NCI-H345 treated with DMSO at 0.1 percent for 48 hours (cell line): ENCODE measurements at regions not wholly inside any gene's neighbourhood (a gene's known extent, or its start where the extent isn't known, plus 50 kb on each side); places are given as distances from the start of the nearest gene placed in this dataset.

ENCODE experiments used
- DNase-seq: peaks from one replicate; lab custom pipeline; 2025; ENCODE audit not compliant: unreplicated experiment; lab: John Stamatoyannopoulos, UW

- DNase-seq: no peak
Observed at GRCh38 chr21:24824209-24824608, 783.1 kb downstream of the MRPL39 start.

DNA sequence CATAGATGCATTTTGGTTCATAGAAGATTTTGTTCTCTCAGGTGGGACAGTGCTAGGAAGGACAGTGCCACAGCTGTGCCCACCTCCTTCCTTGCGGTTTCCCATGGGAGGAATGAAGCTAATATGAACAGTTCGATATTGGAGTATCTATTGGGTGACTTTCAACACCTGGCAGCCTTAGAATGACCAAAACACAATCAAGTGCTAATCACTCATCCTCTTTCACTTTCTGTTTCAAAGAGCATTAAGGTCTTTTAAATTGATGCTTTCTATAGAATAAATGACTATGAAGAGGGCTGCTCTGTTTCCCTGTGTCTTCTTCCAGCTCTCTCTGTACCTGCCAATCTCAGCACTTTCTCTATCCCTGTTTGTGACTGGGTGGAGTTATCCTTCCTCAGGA is 784.0 kb downstream of the MRPL39 start:
- no peak for DNase-seq

DNA sequence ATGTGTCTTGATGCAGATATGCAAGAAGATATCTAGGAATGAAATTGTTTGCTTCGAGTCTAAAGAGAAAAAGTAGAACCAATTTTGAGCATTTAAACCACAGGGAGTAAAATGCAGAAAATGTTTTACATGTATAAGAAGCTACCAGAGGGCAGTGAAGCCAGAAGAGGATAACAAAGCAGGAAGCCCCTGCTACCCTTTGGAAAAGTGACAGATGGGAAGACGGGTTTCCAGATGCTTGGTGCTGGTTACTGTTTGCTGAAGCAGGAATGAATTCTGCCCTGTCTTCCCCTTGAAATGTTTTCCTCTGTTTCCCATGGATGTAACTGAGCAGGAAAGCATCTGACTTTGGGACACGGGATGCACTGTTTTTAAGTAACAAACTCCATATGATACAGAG is 822.2 kb downstream of the MRPL39 start:
- DNase-seq: no peak

GRCh38 chr21:24781146-24781545 is 826.1 kb downstream of the MRPL39 start:
- no peak for DNase-seq

DNA sequence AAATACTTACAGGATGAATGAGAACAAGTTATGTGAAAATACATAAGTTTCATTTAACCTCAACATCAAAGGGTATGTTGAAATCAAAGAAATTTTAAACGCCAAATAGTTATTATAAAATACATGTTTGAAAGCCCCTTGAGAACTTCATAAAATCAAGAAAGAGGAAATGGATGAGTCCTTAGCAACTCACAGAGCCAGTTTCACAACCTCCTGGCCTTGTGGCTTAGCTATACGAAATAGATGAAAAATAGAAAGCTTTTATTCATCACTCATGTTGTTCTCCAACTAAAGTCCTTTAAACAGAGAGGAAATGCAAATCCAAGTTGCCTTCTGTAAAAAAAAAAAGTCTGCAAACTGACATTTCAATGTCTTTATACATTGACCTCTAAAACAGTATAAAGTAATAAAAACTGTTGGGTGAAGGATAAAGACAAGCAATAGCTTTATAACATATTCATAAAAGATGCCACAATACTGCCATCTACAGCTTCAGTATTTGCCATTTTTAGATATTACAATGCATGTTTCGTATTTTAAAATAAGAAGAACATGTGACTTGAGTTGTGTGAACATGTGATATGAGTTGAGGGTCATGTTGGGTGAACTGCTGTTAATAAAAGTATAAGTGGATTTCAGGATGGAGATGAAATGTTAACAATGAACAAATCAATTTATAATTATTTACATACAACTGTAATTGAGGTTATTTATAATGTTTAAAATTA is 847.8 kb downstream of the MRPL39 start:
- DNase-seq: no peak

DNA sequence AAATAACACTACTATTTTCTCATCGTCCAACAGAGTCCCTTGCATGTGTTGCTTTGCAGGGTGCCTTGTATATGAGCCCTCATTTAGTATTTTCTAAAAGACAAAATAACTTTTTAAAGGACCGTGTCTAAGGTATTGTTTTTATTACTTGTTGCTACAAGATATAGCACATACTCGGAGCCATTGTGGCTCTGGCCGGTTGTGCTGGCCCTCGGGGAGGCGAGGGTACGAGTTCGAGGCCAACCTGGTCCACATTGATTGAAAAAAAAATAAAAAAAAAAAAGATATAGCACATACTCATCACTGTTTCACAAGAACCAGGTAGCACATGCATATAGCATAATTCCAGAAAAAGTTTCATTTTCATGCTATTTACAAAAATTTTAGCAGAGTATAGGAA is 869.2 kb downstream of the MRPL39 start:
- no peak for DNase-seq

DNA sequence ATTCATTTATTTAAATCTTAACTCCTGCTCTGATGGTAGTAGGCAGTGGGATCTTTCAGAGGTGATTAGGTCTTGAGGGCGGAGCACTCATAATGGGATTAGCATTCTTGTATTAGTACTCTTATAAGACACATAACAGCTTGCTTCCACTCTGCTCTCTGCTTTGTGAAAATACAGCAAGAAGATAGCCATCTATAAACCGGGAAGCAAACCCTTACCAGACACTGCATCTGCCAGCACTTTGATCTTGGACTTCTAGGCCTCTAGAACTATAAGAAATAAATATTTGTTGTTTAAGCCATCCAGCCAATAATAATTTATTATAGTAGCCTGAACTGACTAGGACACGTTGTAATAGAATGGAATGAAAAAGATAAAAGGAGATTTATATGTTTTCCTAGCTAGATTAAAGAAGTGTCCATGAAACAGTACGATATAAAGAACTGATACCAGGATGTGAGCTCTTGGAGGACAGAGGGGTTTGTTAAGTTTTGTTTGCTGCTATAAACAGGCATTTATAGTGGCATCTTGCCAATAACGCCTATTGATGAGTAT is 869.9 kb downstream of the MRPL39 start:
- DNase-seq: no peak

DNA sequence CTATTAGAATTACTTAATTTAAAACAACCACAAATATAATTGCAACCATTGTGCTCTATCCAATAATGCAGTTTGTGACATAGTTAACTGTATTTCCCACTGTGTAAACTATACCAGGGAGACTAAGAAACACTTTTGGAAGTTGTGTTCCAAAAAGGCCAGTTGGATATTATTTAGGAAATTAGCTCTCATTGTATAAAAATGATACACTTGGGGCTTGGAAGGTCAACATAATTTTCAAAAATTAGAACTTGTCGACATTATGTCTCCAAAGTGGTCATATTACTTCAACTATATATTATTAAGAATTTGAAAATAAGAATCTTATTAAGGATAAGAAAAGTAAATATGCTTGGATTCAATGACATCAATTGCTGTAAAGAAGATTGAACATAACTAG is 876.6 kb downstream of the MRPL39 start:
- no peak for DNase-seq

DNA sequence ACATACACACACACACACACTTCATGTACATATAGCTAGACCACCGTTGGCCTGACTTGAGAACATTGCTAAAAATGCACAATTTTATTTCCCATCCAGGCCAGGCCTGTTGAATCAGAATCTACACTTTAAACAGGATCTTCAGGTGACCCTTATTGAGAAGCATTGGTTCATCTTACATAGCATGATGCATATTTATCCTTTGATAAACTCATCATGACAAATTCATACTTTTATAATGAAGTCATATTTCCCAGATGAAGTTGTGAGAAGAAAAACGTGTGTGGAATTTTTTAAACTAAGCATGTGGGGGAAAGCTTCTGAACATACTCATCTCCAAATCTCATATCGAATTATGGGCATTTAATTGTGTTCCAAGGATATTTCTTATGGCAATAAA is 877.7 kb downstream of the MRPL39 start:
- no peak for DNase-seq

DNA sequence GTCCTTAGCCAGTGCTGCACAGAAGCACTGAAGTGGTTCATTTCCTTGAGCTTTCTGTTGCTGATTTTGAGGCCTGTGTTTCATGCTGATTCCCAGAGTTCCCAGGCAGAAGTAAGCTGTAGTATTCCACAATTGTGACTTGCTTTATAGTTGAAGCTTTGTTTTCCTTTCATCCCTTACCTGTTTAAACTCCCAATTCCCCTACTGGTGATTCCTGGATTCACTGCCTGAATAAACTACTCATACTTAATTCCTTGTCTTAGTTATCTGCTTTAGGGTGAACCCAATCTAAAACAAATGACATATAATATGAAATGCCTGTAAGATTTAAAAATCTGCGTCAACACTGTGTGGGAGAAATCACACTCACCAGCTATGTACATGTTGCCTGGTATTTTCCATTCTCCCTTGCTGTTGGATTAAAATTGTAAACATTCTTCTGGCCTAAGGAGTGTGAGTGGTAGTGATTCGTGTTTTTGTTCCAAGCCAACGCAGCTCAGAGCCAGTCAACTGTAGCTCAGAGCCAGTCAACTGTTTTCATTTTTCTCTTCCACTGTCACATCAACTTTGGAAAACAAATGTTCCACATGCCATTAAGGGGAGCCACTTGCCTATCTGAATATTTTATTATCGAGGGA is 879.4 kb downstream of the MRPL39 start:
- no peak for DNase-seq

- DNase-seq: no peak
Observed at GRCh38 chr21:24716281-24716918, 890.9 kb downstream of the MRPL39 start.

DNA sequence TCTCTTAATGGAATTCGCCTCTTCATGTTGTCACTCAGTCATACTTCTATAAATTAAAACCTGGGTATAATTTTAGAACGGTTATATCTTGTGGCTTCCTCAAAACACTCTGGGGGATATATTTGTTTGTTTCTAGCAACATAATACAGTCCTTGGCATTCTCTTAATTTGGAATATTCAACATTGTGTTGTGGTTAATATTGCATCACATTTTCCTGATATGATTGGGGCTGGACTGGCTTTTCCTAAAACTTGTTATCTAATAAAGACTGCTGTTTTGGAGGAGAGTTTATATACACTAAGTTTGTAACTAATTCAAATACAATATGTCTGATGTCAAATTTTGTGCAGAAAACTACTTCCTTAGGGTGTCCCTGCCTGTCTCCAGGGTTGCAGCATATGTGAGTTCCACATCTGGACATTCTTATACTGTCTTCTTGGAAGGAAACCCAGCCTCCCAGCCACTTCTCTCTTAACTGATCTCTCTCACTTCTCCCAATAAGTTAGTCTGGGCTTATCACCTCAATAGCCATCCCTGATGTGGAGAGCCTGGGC is 892.6 kb downstream of the MRPL39 start:
- no peak for DNase-seq

DNA sequence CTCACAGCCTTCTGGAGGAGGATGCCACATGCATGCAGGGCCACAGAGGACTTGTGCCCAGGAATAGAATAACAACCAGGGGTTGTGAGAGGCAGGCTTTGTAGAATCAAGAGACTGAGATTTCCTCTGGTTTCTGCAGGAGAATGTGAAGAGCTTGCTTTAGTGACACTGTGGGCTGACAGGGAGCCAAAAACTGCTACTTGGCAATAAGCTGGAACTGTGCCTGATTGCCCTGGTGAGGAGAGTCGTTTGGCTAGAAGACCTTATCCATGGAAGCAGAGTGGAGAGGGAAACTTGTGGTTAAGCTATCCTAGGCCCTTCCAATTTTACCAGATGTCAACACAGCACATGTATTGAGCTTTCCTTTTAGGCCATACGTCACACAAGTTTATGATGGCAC is 902.1 kb downstream of the MRPL39 start:
- DNase-seq: no peak

GRCh38 chr21:24693779-24694178 is 913.5 kb downstream of the MRPL39 start:
- DNase-seq: no peak

- no peak for DNase-seq
Observed at GRCh38 chr21:24681456-24681855, 925.8 kb downstream of the MRPL39 start.

DNA sequence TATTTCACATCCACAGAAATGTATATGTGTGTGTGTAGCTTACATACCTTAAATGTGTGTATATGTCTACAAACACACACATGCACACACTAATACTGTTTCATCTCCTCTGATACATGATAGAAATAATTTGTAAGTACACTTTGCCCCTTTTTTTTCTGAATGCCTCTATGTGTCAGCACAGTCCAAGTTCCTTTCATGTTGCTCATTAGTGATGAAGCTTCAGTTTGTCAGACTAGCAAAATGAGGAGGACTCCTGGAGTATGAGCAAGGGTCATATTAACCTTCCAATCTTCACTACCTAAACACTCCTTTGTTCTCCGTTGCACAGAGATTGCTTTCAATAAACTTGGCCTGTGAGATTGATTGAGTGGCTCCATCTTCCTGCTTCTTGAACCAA is 935.4 kb downstream of the MRPL39 start:
- DNase-seq: no peak

DNA sequence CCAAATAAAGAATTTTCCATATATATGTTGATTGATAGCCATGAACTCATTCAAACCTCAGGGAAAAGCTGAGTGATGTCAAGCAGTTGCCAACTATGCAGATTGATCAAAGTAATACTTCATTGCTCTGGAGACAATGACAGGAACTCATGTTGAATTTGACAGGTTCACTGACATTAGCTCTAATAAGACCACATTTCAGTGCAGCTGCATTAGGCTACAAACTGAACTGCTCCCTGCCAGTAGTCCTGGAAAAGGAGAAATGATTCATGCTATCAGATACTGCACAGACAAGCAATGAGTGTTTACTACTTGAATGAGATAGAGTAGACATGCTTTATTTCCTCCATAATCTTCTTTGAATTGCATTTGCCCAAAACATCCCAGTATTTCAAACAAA is 948.4 kb downstream of the MRPL39 start:
- no peak for DNase-seq

DNA sequence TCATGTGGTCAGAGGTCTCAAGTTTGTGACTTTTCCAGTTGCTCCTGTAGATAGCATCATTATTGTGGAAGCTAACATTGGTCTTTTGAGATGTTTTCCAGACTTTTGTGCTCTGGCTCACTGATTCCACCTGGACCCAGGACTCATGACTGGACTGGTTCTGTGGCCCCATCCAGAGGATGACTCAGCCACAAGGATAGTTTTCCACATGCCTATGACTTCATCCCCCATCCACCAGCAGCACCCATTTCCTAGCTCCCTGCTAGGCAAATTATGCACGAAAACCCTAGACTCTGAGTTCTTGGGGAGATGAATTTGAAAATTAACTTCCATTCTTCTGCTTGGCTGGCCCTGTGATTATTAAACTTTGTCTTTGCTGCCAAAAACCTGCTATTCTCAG is 949.3 kb downstream of the MRPL39 start:
- no peak for DNase-seq

DNA sequence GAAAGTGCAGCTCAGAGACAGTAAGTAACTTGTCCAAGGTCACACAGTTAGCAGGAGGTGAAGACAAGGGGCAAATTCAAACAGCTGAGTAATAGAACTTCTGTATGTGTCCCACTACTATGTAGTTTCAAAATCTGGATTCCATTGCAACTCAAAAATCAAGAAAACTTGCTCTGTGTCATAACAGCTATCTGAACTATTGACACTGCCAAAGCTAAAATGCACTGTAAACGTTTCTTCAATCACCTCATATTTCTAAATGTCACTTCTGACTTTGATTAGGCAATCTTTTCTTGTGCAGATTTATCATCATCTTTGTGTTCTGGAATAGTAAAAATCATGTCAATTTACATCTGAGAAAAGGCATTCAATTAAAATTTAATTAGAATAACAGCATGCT is 957.6 kb downstream of the MRPL39 start:
- DNase-seq: no peak

DNA sequence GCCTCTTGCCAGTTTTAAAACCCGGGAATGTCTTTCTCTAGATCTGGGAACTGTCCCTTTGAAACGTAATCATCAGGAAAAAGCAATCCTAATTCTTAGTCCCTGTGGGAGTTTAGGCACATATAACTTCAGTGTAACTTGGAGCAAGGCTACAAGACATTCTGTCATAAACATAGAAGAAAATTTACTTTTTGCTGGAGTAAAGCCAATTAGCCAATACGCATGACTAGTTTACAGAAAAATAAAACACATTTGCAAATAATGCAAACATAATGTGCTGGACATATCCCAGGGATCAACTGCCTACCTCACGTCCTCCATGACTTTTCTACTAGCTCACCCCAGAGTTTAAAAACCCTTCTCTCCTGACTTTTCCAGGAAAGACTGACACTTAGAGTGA is 970.6 kb downstream of the MRPL39 start:
- DNase-seq: no peak

- no peak for DNase-seq
Observed at GRCh38 chr21:24634749-24635148, 972.5 kb downstream of the MRPL39 start.

DNA sequence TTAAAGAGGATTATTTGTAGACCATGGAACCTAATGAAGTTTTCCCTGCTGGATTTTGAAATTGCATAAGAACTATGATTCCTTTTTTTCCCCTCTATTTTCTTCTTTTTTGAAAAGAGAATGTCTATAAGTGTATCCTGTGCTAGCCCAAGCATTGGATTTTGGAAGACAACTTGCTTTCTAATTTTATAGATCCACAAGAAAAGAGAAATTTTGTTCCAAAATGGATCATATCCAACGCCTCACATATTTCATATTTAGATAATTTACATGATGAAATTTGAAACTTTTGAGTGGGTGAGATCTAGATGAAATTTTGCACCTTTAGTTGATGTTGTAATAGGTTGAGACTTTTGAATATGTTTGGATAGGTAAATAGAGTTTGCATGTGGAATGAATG is 978.7 kb downstream of the MRPL39 start:
- DNase-seq: no peak
